Memory B cell (primary cell): ENCODE measurements at regions not wholly inside any gene's neighbourhood (a gene's known extent, or its start where the extent isn't known, plus 50 kb on each side); places are given as distances from the start of the nearest gene placed in this dataset.

Experiments used
- ATAC-seq: fragments of 150-1000 bp; cut with Tn5 transposase; 2 replicates; pipeline ENCODE4 v1.10.0; 2021; ENCODE audit warnings: low read depth, mild to moderate bottlenecking, moderate library complexity
- DNase-seq, 2 donors: peaks; one replicate each; pipeline ENCODE4 v3.0.0; 2022; ENCODE audit warnings: low spot score in 2 of 2
- H3K27ac Mint-ChIP-seq: one replicate; pipeline ENCODE4 v1.8.0; 2022; ENCODE audit warnings: mild to moderate bottlenecking, moderate library complexity, mixed read lengths
- H3K27me3 Mint-ChIP-seq: one replicate; pipeline ENCODE4 v1.8.0; 2022; ENCODE audit warnings: mixed read lengths
- H3K36me3 Mint-ChIP-seq: one replicate; pipeline ENCODE4 v1.8.0; 2022; ENCODE audit warnings: mild to moderate bottlenecking, mixed read lengths
- H3K4me1 Mint-ChIP-seq: one replicate; pipeline ENCODE4 v1.8.0; 2022; ENCODE audit warnings: mixed read lengths
- H3K4me3 Mint-ChIP-seq: one replicate; pipeline ENCODE4 v1.8.0; 2022; ENCODE audit warnings: mild to moderate bottlenecking, moderate library complexity, mixed read lengths
- H3K9me3 Mint-ChIP-seq: one replicate; pipeline ENCODE4 v1.8.0; 2022; ENCODE audit warnings: mixed read lengths

DNA sequence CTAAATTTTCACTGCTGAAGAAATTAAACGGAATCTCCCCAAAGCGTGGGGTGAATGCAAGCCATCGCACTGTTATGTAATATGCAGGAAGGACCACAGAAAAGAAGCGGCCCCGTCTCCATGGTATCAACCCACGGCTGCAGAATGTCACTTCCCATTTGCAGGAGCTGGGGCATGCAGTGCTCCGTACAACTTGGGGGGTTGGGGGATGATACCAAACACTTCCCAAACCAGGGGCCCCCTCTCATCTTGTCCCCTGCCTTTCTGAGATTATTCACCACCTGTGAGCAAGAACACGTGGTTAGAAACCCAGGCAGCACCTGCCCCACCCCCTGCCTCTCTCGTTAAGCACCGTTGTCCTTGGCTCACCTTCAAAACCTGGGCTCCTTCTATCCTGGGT lies 505.1 kb upstream of the TMEM132C start:
- no peak for ATAC-seq
- H3K4me1 Mint-ChIP-seq: no peaks in the 10 kb centered on the region
- H3K36me3 Mint-ChIP-seq: no peaks in the 10 kb centered on the region
- no peak overlapping the region for H3K27ac Mint-ChIP-seq
- H3K4me3 Mint-ChIP-seq: no peak overlapping the region
- H3K27me3 Mint-ChIP-seq: no peaks in the 10 kb centered on the region
- peaks cover 10% of the 10 kb centered on the region for H3K9me3 Mint-ChIP-seq
- DNase-seq: no peak

DNA sequence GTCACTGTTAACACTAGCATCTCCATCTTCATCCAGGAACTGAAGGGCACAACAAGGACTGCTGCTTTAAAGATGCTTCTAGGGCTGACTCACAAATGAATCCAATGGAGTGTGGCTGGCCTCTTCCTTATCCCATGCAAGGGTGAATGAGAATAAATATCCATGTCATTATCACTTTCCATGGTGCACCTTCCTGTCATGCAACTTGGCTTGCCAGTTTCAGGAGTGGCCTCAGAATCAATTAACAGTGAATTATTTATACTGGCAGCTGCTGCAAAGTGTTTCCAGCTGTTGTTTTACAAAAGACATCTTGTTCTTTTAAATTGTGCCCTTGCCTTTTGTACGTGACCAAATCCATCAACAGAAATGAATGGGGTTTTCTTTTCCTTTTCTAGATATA lies 499.3 kb upstream of the TMEM132C start:
- no peak overlapping the region for H3K4me3 Mint-ChIP-seq
- DNase-seq (no peak), ATAC-seq (no peak)
- H3K4me1 Mint-ChIP-seq: no peaks in the 10 kb centered on the region
- H3K27ac Mint-ChIP-seq: no peak overlapping the region
- H3K9me3 Mint-ChIP-seq: peaks cover 11% of the 10 kb centered on the region
- H3K36me3 Mint-ChIP-seq: no peaks in the 10 kb centered on the region
- no peaks in the 10 kb centered on the region for H3K27me3 Mint-ChIP-seq

DNA sequence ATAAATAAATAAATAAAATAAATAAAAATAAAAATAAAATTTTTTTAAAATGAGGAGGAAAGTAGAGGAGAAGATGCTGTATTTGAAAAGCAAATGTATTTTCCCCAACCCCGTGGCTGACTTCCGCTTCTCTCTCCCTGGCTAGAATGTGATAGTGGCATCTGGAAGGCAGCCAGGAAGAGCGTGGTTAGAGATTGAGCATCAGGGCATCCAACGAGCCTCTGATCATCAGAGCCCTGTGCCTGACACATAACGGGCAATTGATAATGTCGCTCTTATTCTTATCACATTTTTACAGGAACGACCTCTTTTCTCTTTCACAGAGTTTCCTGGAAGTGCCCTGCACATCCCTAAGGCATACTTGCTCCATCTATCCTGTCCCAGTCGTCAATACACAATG lies 496.9 kb upstream of the TMEM132C start:
- H3K4me3 Mint-ChIP-seq: no peak overlapping the region
- H3K4me1 Mint-ChIP-seq: no peaks in the 10 kb centered on the region
- no peaks in the 10 kb centered on the region for H3K27me3 Mint-ChIP-seq
- H3K9me3 Mint-ChIP-seq: peaks cover 4% of the 10 kb centered on the region
- ATAC-seq (no peak), DNase-seq (no peak)
- no peaks in the 10 kb centered on the region for H3K36me3 Mint-ChIP-seq
- H3K27ac Mint-ChIP-seq: no peak overlapping the region

GRCh38 chr12:127771546-127771945 lies 495.4 kb upstream of the TMEM132C start:
- no peak overlapping the region for H3K27ac Mint-ChIP-seq
- DNase-seq (no peak), ATAC-seq (no peak)

DNA sequence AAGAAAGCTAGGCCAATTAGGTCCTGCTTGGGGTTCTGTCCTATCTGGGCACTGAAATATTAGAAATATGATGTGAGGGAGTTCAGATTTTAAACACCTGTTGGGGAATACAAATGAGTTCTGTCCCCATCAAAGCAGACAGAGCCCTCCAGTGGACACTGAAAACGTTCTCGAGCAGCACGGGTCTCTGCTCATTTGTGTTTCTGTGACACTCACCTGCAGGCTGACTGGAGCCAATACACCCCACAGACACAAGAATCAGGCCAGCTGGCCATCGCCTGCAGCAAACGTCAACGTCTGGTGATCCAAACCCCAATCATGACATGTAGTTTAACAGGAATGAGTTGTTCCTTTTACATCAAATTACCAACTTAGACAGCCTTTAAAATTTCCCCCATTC lies 493.4 kb upstream of the TMEM132C start:
- no peak for ATAC-seq
- Mint-ChIP-seq H3K36me3 (no peaks in the 10 kb centered on the region), H3K27ac (no peak overlapping the region), H3K9me3 (peaks cover 2% of the 10 kb centered on the region), H3K4me3 (no peak overlapping the region), H3K27me3 (no peaks in the 10 kb centered on the region), H3K4me1 (no peaks in the 10 kb centered on the region)
- no peak for DNase-seq

More at GRCh38 chr12:127771546-127771945, 495.4 kb upstream of the TMEM132C start:
- no peaks in the 10 kb centered on the region for H3K36me3 Mint-ChIP-seq
- no peak overlapping the region for H3K4me3 Mint-ChIP-seq
- no peaks in the 10 kb centered on the region for H3K27me3 Mint-ChIP-seq
- H3K4me1 Mint-ChIP-seq: no peaks in the 10 kb centered on the region
- H3K9me3 Mint-ChIP-seq: peaks cover 4% of the 10 kb centered on the region

DNA sequence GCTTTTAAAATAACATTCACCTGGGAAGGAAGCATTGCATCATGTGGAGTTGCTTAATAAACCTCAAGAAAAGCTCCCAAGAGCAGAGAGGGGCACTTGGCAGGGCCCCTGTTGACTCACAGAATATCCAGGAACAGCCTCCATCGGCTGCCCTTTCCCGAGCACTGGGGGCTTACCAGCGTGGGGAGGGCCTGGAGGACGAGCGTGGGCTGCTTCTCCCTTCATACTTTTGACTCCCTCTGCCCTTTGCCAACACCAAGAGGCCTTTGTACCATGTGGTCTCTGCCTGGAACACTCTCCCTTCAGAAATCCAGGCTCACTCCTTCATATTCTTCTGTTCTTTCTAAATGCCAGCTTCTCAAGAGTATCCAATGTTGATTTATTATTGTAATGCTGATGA lies 492.1 kb upstream of the TMEM132C start:
- Mint-ChIP-seq H3K36me3 (no peaks in the 10 kb centered on the region), H3K9me3 (peaks cover 5% of the 10 kb centered on the region), H3K4me1 (no peaks in the 10 kb centered on the region), H3K4me3 (no peak overlapping the region), H3K27ac (no peak overlapping the region), H3K27me3 (no peaks in the 10 kb centered on the region)
- no peak for ATAC-seq
- no peak for DNase-seq

DNA sequence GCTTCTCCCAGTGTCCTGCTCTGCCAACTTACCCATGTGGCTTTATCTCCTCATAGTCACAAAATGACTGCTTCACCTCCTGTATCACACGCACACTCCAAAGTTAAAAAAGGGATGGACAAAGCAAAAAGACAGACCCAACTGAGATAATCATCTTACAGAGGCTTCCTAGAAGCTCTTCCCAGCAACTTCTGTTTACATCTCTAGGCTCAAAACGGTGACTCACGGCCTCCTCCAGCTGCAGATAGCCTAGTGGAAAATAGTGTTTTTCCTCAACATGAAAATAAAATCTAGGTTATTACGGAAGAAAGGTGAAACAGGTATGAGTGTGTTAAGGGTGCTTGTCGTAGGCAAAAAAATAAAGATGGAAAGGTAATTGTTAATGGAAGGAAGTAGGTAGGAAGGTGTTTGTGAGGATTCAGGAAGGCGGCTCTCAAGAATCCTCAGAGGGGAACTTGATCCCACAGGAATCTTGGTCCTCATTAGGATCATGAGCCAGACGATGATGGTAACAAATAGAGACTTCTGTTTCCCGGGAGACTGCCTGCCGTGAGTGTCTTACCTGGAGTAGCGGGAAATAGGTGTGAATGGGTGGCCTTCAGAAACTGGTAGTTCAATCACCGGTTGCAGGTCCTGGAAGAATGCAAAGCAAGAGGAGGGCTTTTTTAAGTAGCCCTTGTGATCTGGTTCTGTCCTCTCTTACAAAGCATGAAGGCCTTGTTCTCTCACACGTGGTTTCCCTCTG lies 487.5 kb upstream of the TMEM132C start:
- no peaks in the 10 kb centered on the region for H3K4me1 Mint-ChIP-seq
- H3K4me3 Mint-ChIP-seq: no peak overlapping the region
- H3K9me3 Mint-ChIP-seq: peaks cover 3% of the 10 kb centered on the region
- DNase-seq: no peak
- ATAC-seq: no peak
- no peaks in the 10 kb centered on the region for H3K27me3 Mint-ChIP-seq
- no peak overlapping the region for H3K27ac Mint-ChIP-seq
- H3K36me3 Mint-ChIP-seq: no peaks in the 10 kb centered on the region

DNA sequence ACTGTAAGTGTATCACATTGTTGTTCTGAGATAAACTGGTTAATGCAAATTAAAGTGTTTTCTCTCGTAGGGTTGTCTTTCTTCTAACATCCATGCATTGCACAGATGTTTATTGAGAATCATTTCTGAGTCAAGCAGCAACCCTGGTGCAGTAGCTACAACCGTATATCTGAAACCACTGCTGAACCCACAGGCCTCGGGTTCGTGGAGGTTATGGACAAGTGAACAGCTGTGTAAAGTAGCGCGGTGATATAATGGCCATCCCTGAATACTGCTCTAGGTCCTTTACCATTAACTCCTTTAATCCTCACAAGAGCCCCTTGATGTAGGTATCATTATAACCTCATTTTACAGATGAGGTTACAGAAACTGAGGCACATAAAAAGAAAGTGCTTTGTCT lies 486.1 kb upstream of the TMEM132C start:
- Mint-ChIP-seq H3K27ac (no peak overlapping the region), H3K9me3 (peaks cover 3% of the 10 kb centered on the region), H3K36me3 (no peaks in the 10 kb centered on the region), H3K27me3 (no peaks in the 10 kb centered on the region), H3K4me3 (no peak overlapping the region), H3K4me1 (no peaks in the 10 kb centered on the region)
- no peak for DNase-seq
- ATAC-seq: no peak

DNA sequence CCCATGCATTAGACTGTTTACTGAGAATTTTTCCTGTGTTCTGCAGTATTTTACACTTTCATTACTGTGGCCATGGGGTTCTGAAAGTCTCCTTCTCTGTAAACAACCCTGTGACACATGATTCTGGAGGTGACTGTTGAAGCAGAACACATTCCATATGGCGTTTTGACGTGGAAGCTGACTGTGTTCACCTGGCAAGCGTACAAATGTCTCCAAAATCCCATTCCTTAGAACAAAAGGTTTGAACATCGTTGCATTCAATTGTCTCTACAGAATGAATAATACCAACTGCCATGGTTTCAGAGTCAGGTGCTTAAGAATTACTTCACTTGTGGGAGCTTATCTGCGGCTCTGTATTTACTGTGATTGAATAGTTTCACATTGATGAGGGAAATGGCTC lies 485.6 kb upstream of the TMEM132C start:
- ATAC-seq (no peak), DNase-seq (no peak)
- Mint-ChIP-seq H3K27me3 (no peaks in the 10 kb centered on the region), H3K27ac (no peak overlapping the region), H3K4me3 (no peak overlapping the region), H3K36me3 (no peaks in the 10 kb centered on the region), H3K4me1 (no peaks in the 10 kb centered on the region), H3K9me3 (peaks cover 3% of the 10 kb centered on the region)

DNA sequence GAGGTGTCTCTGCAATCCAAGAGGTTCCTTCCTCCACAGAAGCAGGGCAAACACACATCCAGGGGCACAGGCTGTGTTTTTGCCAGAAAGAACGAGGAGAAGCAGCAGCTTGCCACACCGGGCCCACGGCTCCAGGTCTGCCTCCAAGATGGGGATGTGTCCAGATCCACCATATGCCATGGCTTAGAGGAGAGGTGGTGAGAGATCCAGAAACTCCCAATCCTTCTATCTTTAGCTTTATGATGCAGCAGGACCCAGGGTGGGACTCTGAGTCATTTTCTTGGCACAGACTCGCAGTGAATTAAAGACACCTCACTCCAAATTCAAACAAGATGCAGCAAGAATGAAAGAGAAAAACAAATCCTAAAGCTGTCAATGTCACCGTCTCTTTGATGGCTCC lies 481.4 kb upstream of the TMEM132C start:
- Mint-ChIP-seq H3K27me3 (no peaks in the 10 kb centered on the region), H3K9me3 (peaks cover 2% of the 10 kb centered on the region), H3K36me3 (no peaks in the 10 kb centered on the region), H3K27ac (no peak overlapping the region), H3K4me1 (no peaks in the 10 kb centered on the region), H3K4me3 (no peak overlapping the region)
- ATAC-seq (no peak), DNase-seq (no peak)

GRCh38 chr12:127785986-127786590 lies 480.9 kb upstream of the TMEM132C start:
- DNase-seq: no peak
- Mint-ChIP-seq H3K9me3 (peaks cover 2% of the 10 kb centered on the region), H3K4me1 (no peaks in the 10 kb centered on the region), H3K27me3 (no peaks in the 10 kb centered on the region), H3K27ac (no peak overlapping the region), H3K36me3 (no peaks in the 10 kb centered on the region), H3K4me3 (no peak overlapping the region)
- ATAC-seq: no peak

- no peak for DNase-seq
- no peak for ATAC-seq
- H3K27me3 Mint-ChIP-seq: no peaks in the 10 kb centered on the region
- no peaks in the 10 kb centered on the region for H3K4me1 Mint-ChIP-seq
- H3K9me3 Mint-ChIP-seq: peaks cover 2% of the 10 kb centered on the region
- H3K36me3 Mint-ChIP-seq: no peaks in the 10 kb centered on the region
- H3K4me3 Mint-ChIP-seq: no peak overlapping the region
- no peak overlapping the region for H3K27ac Mint-ChIP-seq
Observed at GRCh38 chr12:127787544-127787943, 479.4 kb upstream of the TMEM132C start.

DNA sequence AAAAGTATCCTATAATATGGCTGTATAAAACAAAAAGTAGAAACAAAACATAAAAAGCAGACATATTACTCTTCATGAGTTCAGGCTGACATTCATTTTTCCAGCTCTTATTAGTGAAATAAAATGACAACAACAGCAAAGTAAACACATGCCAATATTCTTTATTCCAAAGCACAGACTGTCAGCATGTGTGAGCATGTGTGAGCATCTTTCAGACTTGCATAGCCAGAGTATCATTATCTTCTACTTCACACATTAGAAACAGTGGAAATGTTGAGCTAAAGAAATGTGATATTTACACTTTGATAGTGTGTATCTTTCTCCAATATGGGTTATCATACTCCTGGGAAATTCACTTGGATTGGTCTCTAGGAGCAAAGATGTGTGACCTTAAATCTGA lies 476.6 kb upstream of the TMEM132C start:
- DNase-seq: no peak
- Mint-ChIP-seq H3K9me3 (peaks cover 2% of the 10 kb centered on the region), H3K27ac (no peak overlapping the region), H3K27me3 (no peaks in the 10 kb centered on the region), H3K4me3 (no peak overlapping the region), H3K36me3 (no peaks in the 10 kb centered on the region), H3K4me1 (no peaks in the 10 kb centered on the region)
- ATAC-seq: no peak

- ATAC-seq (no peak), DNase-seq (no peak)
- no peaks in the 10 kb centered on the region for H3K4me1 Mint-ChIP-seq
- no peaks in the 10 kb centered on the region for H3K36me3 Mint-ChIP-seq
- H3K27ac Mint-ChIP-seq: no peak overlapping the region
- no peaks in the 10 kb centered on the region for H3K27me3 Mint-ChIP-seq
- peaks cover 2% of the 10 kb centered on the region for H3K9me3 Mint-ChIP-seq
- H3K4me3 Mint-ChIP-seq: no peak overlapping the region
Observed at GRCh38 chr12:127791217-127791616, 475.8 kb upstream of the TMEM132C start.

DNA sequence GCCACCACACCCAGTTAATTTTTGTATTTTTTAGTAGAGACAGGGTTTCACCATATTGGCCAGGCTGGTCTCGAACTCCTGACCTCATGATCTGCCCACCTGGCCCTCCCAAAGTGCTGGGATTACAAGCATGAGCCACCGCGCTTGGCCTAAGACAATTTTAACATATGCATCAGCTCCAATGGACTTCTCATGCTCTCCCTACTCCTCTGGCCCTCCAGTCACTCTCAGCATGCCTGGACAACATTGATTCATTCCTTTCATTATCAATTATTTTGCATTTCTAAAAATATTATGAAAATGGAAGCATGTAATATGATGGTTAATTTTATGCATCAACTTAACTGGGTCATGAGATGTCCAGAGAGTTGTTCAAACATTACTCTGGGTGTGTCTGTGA lies 469.1 kb upstream of the TMEM132C start:
- Mint-ChIP-seq H3K9me3 (no peaks in the 10 kb centered on the region), H3K4me1 (no peaks in the 10 kb centered on the region), H3K27me3 (no peaks in the 10 kb centered on the region), H3K36me3 (no peaks in the 10 kb centered on the region), H3K4me3 (no peak overlapping the region), H3K27ac (no peak overlapping the region)
- DNase-seq (no peak), ATAC-seq (no peak)
